Peyer's patch (tissue), 4 donors: ENCODE measurements at regions not wholly inside any gene's neighbourhood (a gene's known extent, or its start where the extent isn't known, plus 50 kb on each side); places are given as distances from the start of the nearest gene placed in this dataset.

Experiments
- POLR2A ChIP-seq, 2 donors: fragments of 450-650 bp; IDR thresholded peaks; one replicate each; pipeline ENCODE4 v1.5.1; 2017; ENCODE audit warnings: antibody characterized with exemption in 2 of 2, mild to moderate bottlenecking in 2 of 2, moderate library complexity in 2 of 2
- TF ChIP-seq, protein P1 (sequence below), 6 experiments: fragments of 450-650 bp in 4 of 6; fragments of 200-600 bp in 2 of 6; sonication (generic) in 1 of 6; IDR thresholded peaks; one replicate each; pipeline ENCODE4 v1.5.1; 2017 to 2019; ENCODE audit warnings: antibody characterized with exemption in 6 of 6, mild to moderate bottlenecking in 3 of 6, moderate library complexity in 1 of 6

DNA sequence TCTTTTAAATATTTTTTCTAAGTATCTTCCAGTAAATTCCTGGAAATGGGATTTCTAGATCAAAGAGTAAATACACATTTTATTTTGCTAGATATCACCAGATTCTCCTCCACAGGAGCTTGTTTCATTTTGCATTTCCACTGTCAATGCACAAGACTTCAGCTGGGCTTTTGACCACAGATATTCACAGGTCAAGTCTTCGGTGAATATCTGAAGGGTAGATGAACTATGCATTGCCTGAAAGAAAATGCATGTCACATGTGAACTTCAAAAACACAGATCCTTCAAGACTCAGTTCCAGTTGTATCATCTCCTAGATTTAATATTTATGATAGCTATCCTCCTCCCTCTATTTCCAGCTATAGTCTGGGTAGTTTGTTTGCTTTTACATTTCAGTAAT lies 963.6 kb upstream of the GOT2 start:
- TF ChIP-seq, protein P1, sequence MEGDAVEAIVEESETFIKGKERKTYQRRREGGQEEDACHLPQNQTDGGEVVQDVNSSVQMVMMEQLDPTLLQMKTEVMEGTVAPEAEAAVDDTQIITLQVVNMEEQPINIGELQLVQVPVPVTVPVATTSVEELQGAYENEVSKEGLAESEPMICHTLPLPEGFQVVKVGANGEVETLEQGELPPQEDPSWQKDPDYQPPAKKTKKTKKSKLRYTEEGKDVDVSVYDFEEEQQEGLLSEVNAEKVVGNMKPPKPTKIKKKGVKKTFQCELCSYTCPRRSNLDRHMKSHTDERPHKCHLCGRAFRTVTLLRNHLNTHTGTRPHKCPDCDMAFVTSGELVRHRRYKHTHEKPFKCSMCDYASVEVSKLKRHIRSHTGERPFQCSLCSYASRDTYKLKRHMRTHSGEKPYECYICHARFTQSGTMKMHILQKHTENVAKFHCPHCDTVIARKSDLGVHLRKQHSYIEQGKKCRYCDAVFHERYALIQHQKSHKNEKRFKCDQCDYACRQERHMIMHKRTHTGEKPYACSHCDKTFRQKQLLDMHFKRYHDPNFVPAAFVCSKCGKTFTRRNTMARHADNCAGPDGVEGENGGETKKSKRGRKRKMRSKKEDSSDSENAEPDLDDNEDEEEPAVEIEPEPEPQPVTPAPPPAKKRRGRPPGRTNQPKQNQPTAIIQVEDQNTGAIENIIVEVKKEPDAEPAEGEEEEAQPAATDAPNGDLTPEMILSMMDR (IDR thresholded peaks at IDR 0.05) = no peak
- no peak for TF ChIP-seq POLR2A (IDR thresholded peaks at IDR 0.05)
